HEK293 (cell line): ENCODE measurements at regions not wholly inside any gene's neighbourhood (a gene's known extent, or its start where the extent isn't known, plus 50 kb on each side); places are given as distances from the start of the nearest gene placed in this dataset.

Experiments
- CTCF ChIA-PET: fragments of 350-600 bp; formaldehyde crosslinking; extraction: SDS; loops from one replicate; lab custom pipeline; 2021; ENCODE audit warnings: antibody characterized with exemption; lab: Yijun Ruan, JAX
- POLR2A ChIA-PET: fragments of 300-600 bp; formaldehyde crosslinking; extraction: SDS; loops from one replicate; lab custom pipeline; 2020; ENCODE audit warnings: antibody characterized with exemption, inconsistent platforms; lab: Yijun Ruan, JAX
- H3K27ac ChIP-seq: fragments of 200-500 bp; sonication (Bioruptor generic); 2 replicates; pipeline ENCODE4 v1.5.1; 2014; ENCODE audit warnings: low read depth, low read length, control low read depth, inconsistent platforms; ENCODE audit errors: extremely low read depth
- H3K36me3 ChIP-seq, 2 experiments: fragments of 200-500 bp in 1 of 2; sonication (Bioruptor generic) in 1 of 2; 1 replicate in 1 of 2; 2 replicates in 1 of 2; pipeline ENCODE4 v1.5.1; 2014 to 2017; ENCODE audit warnings: inconsistent platforms in 2 of 2, low read length in 2 of 2; ENCODE audit not compliant: control insufficient read depth in 2 of 2, insufficient read depth in 1 of 2
- H3K4me1 ChIP-seq: fragments of 200-500 bp; sonication (Bioruptor generic); 2 replicates; pipeline ENCODE4 v1.5.1; 2014; ENCODE audit warnings: mild to moderate bottlenecking, low read length, inconsistent platforms; ENCODE audit not compliant: control insufficient read depth, insufficient read depth
- H3K4me3 ChIP-seq: 2 replicates; pipeline ENCODE4 v1.5.1; 2011; ENCODE audit warnings: low read depth, mild to moderate bottlenecking, control low read depth, low read length, moderate library complexity
- H3K9me3 ChIP-seq: fragments of 200-500 bp; sonication (Bioruptor generic); 2 replicates; pipeline ENCODE4 v1.5.1; 2014; ENCODE audit warnings: low read depth, low read length, inconsistent platforms; ENCODE audit not compliant: control insufficient read depth, insufficient read depth
- ATF2 ChIP-seq: fragments of 450-650 bp; formaldehyde crosslinking; IDR thresholded peaks from 2 replicates; pipeline ENCODE4 v1.5.1; 2016; ENCODE audit warnings: missing biosample characterization, missing genetic modification characterization, low read depth
- BCL11A ChIP-seq: fragments of 450-650 bp; formaldehyde crosslinking; IDR thresholded peaks from 2 replicates; pipeline ENCODE4 v1.5.1; 2016; ENCODE audit warnings: low read depth, missing biosample characterization, missing genetic modification characterization
- INSM2 ChIP-seq: fragments of 450-650 bp; formaldehyde crosslinking; IDR thresholded peaks from 2 replicates; pipeline ENCODE4 v1.5.1; 2016; ENCODE audit warnings: missing biosample characterization, missing genetic modification characterization
- SP2 ChIP-seq: fragments of 450-650 bp; formaldehyde crosslinking; IDR thresholded peaks from 2 replicates; pipeline ENCODE4 v1.5.1; 2016; ENCODE audit warnings: missing biosample characterization, missing genetic modification characterization
- TSHZ1 ChIP-seq: fragments of 450-650 bp; formaldehyde crosslinking; IDR thresholded peaks from 2 replicates; pipeline ENCODE4 v1.5.1; 2016; ENCODE audit warnings: missing biosample characterization, missing genetic modification characterization, borderline replicate concordance
- ZBTB1 ChIP-seq: fragments of 450-650 bp; formaldehyde crosslinking; IDR thresholded peaks from 2 replicates; pipeline ENCODE4 v1.5.1; 2016; ENCODE audit warnings: missing biosample characterization, missing genetic modification characterization
- ZBTB10 ChIP-seq: fragments of 450-650 bp; formaldehyde crosslinking; IDR thresholded peaks from 2 replicates; pipeline ENCODE4 v1.5.1; 2016; ENCODE audit warnings: missing biosample characterization, missing genetic modification characterization
- ZBTB20 ChIP-seq: fragments of 450-650 bp; formaldehyde crosslinking; IDR thresholded peaks from 2 replicates; pipeline ENCODE4 v1.5.1; 2016; ENCODE audit warnings: missing biosample characterization, missing genetic modification characterization
- ZBTB8A ChIP-seq: fragments of 450-650 bp; formaldehyde crosslinking; IDR thresholded peaks from 2 replicates; pipeline ENCODE4 v1.5.1; 2016; ENCODE audit warnings: missing biosample characterization, missing genetic modification characterization
- ZEB2 ChIP-seq: fragments of 450-650 bp; formaldehyde crosslinking; IDR thresholded peaks from 2 replicates; pipeline ENCODE4 v1.5.1; 2016; ENCODE audit warnings: missing biosample characterization, missing genetic modification characterization
- ZNF112 ChIP-seq: fragments of 450-650 bp; formaldehyde crosslinking; IDR thresholded peaks from 2 replicates; pipeline ENCODE4 v1.5.0; 2017; ENCODE audit warnings: missing biosample characterization, missing genetic modification characterization
- ZNF114 ChIP-seq: fragments of 450-650 bp; formaldehyde crosslinking; IDR thresholded peaks from 2 replicates; pipeline ENCODE4 v1.5.0; 2017; ENCODE audit warnings: missing biosample characterization, missing genetic modification characterization
- ZNF366 ChIP-seq: fragments of 450-650 bp; formaldehyde crosslinking; conservative IDR thresholded peaks from 2 replicates; pipeline ENCODE4 v1.5.1; 2016; ENCODE audit warnings: missing biosample characterization, missing genetic modification characterization
- ZNF398 ChIP-seq: fragments of 450-650 bp; formaldehyde crosslinking; IDR thresholded peaks from 2 replicates; pipeline ENCODE4 v1.5.1; 2017; ENCODE audit warnings: missing biosample characterization, missing genetic modification characterization
- ZNF501 ChIP-seq: fragments of 450-650 bp; formaldehyde crosslinking; IDR thresholded peaks from 2 replicates; pipeline ENCODE4 v1.5.1; 2016; ENCODE audit warnings: missing biosample characterization, missing genetic modification characterization
- ZNF510 ChIP-seq: fragments of 450-650 bp; formaldehyde crosslinking; IDR thresholded peaks from 2 replicates; pipeline ENCODE4 v1.5.1; 2018; ENCODE audit warnings: mild to moderate bottlenecking, missing genetic modification characterization, missing biosample characterization; ENCODE audit not compliant: insufficient replicate concordance
- ZNF513 ChIP-seq: fragments of 450-650 bp; IDR thresholded peaks from 2 replicates; pipeline ENCODE4 v1.5.1; 2018; ENCODE audit warnings: missing biosample characterization, missing genetic modification characterization
- ZNF555 ChIP-seq: fragments of 450-650 bp; formaldehyde crosslinking; conservative IDR thresholded peaks from 2 replicates; pipeline ENCODE4 v1.5.1; 2017; ENCODE audit warnings: missing biosample characterization, mild to moderate bottlenecking, missing genetic modification characterization, inconsistent platforms
- ZNF658 ChIP-seq: fragments of 450-650 bp; formaldehyde crosslinking; IDR thresholded peaks from 2 replicates; pipeline ENCODE4; 2016; ENCODE audit warnings: missing biosample characterization, missing genetic modification characterization
- ZSCAN23 ChIP-seq: fragments of 450-650 bp; formaldehyde crosslinking; IDR thresholded peaks from 2 replicates; pipeline ENCODE4 v1.5.1; 2016; ENCODE audit warnings: missing biosample characterization, missing genetic modification characterization
- ZXDB ChIP-seq: fragments of 450-650 bp; formaldehyde crosslinking; IDR thresholded peaks from 2 replicates; pipeline ENCODE4 v1.5.1; 2016; ENCODE audit warnings: missing biosample characterization, missing genetic modification characterization

GRCh38 chr1:228842094-228842775 lies 107.0 kb downstream of the RHOU start:
- H3K36me3 ChIP-seq = no peaks in the 10 kb centered on the region
- H3K4me3 ChIP-seq = no peak overlapping the region
- H3K9me3 ChIP-seq = no peaks in the 10 kb centered on the region; the same call in 1 of the 2 replicates
- peak overlapping the region; percentile 56; the same call in 1 of the 2 replicates for H3K27ac ChIP-seq
- H3K4me1 ChIP-seq = peaks cover 17% of the 10 kb centered on the region
- CTCF ChIA-PET = interaction anchor here (0.6 to 1.8 kb wide), 9 partner anchors 9 to 843 kb away, joined by 3 to 10 read pairs (median 3); no protein-coding TSS in a partner anchor
- POLR2A ChIA-PET = interaction anchor here (2.0 kb wide), 1 partner anchor 19 kb away, joined by 9 read pairs; no protein-coding TSS in a partner anchor
- TF ChIP-seq TSHZ1 (tag by site-specific recombination) = no peak
- no peak for TF ChIP-seq ZNF658 (tag by site-specific recombination)
- TF ChIP-seq ZNF510 = no peak
- TF ChIP-seq ATF2 (tag by site-specific recombination) = peak; percentile 81
- TF ChIP-seq ZBTB10 (tag by site-specific recombination) = no peak
- TF ChIP-seq ZNF366 (tag by site-specific recombination) = peak; percentile 58; the same call in 1 of the 2 replicates
- peak; percentile 68 for TF ChIP-seq ZBTB20
- TF ChIP-seq BCL11A (tag by site-specific recombination) = no peak
- peak; percentile 85 for TF ChIP-seq ZNF501 (tag by site-specific recombination)
- TF ChIP-seq SP2 (tag by site-specific recombination) = no peak
- no peak for TF ChIP-seq ZNF114
- TF ChIP-seq ZNF555 = no peak
- peak; percentile 76 for TF ChIP-seq ZXDB (tag by site-specific recombination)
- TF ChIP-seq ZNF112 (tag by site-specific recombination) = peak; percentile 10; the same call in 1 of the 2 replicates
- TF ChIP-seq ZNF513 (tag by site-specific recombination) = no peak
- peak; percentile 54; the same call in 1 of the 2 replicates for TF ChIP-seq ZEB2 (tag by site-specific recombination)
- TF ChIP-seq INSM2 = peak; percentile 49; the same call in 1 of the 2 replicates
- TF ChIP-seq ZBTB1 (tag by site-specific recombination) = no peak
- TF ChIP-seq ZBTB8A (tag by site-specific recombination) = no peak
- TF ChIP-seq ZNF398 (tag by site-specific recombination) = peak; percentile 47; the same call in 1 of the 2 replicates
- TF ChIP-seq ZSCAN23 (tag by site-specific recombination) = no peak
